ENCODE measurements at regions not wholly inside any gene's neighbourhood (a gene's known extent, or its start where the extent isn't known, plus 50 kb on each side); places are given as distances from the start of the nearest gene placed in this dataset.

DNA sequence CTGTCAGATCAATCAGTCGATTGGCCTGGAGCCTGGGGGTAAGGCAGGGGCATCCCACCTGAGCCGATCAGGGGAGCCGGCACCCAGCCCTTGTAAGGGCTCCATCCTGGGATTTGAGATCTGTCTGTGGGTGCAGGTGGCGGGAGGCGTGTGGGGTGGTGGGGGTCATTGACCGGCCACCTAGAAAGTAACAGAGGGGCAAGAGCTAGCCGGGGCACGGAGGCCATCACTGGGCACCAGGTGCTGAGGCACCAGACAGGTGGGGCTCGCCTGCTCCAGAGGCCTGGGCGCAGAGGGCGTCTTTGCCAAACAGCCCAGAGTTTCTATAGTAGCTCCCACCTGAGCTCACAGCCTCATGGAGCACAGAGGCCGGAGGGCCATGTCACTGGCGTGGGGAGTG is 55.5 kb upstream of the ADGRA1 start:
- Mint-ChIP-seq H3K36me3 (ENCODE audit: low read depth) (no peaks in the 10 kb centered on the region), H3K27ac (ENCODE audit: unreplicated experiment) (no peak overlapping the region), H3K4me3 (ENCODE audit: unreplicated experiment) (no peak overlapping the region), H3K9me3 (ENCODE audit: low read depth) (no peaks in the 10 kb centered on the region), H3K27me3 (ENCODE audit: low read depth) (peaks cover 52% of the 10 kb centered on the region), H3K4me1 (ENCODE audit: low read depth) (no peaks in the 10 kb centered on the region)
- DNase-seq (ENCODE audit: low spot score), result no peak
- TF ChIP-seq, protein P1, sequence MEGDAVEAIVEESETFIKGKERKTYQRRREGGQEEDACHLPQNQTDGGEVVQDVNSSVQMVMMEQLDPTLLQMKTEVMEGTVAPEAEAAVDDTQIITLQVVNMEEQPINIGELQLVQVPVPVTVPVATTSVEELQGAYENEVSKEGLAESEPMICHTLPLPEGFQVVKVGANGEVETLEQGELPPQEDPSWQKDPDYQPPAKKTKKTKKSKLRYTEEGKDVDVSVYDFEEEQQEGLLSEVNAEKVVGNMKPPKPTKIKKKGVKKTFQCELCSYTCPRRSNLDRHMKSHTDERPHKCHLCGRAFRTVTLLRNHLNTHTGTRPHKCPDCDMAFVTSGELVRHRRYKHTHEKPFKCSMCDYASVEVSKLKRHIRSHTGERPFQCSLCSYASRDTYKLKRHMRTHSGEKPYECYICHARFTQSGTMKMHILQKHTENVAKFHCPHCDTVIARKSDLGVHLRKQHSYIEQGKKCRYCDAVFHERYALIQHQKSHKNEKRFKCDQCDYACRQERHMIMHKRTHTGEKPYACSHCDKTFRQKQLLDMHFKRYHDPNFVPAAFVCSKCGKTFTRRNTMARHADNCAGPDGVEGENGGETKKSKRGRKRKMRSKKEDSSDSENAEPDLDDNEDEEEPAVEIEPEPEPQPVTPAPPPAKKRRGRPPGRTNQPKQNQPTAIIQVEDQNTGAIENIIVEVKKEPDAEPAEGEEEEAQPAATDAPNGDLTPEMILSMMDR (IDR thresholded peaks at IDR 0.05), result no peak

DNA sequence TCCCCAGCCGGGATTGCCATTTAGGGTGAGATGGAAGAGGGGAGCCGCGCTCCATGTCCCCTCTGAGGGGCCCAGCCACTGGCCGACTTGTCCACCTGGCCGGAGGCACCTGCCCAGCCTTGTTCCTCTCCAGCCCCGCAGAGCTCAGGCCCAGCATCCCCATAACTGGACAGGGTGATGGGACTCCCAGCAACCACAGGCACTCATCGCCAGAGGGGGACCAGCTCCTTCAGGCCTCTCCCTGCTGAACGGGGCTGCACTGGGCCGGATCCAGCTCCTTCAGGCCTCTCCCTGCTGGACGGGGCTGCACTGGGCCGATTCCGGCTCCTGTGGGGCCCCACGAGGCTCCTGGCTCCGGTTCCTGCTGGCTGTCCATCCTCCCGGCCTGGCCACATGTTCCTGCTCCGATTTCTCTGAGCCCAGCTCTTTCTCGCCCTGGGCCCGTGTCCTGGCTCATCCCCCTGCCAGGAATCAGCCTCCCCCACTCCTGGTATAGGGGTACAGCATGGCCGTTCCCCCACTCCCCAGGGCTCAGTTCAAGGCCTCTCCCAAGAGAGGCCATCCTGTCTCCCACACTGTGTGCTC is 56.1 kb upstream of the ADGRA1 start:
- no peaks in the 10 kb centered on the region for H3K36me3 Mint-ChIP-seq (ENCODE audit: low read depth)
- peaks cover 52% of the 10 kb centered on the region for H3K27me3 Mint-ChIP-seq (ENCODE audit: low read depth)
- TF ChIP-seq, protein P1 (IDR thresholded peaks at IDR 0.05), result no peak
- H3K4me1 Mint-ChIP-seq (ENCODE audit: low read depth), result no peaks in the 10 kb centered on the region
- DNase-seq (ENCODE audit: low spot score), result no peak
- no peak overlapping the region for H3K27ac Mint-ChIP-seq (ENCODE audit: unreplicated experiment)
- H3K9me3 Mint-ChIP-seq (ENCODE audit: low read depth), result no peaks in the 10 kb centered on the region
- H3K4me3 Mint-ChIP-seq (ENCODE audit: unreplicated experiment), result no peak overlapping the region

DNA sequence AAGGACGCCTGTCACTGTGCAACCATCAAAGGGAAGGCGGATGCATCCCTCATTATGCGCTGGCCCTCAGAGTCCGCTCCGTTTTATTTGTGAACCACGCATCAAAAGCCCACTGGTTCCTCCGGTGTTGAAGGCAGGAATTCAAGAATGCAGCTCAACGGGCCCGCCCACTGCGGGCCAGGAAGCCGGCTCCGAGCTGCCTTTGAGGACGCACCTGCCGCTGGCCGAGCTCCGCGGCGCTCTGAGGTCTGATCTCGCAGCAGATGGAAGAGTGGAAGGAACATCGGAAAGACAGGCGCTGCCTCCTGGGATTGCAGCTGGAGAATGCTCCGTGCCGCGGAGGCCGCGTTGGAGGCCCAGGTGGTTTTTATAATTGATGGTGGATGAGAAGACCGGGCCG is 56.9 kb upstream of the ADGRA1 start:
- H3K4me3 Mint-ChIP-seq (ENCODE audit: unreplicated experiment), result no peak overlapping the region
- no peaks in the 10 kb centered on the region for H3K4me1 Mint-ChIP-seq (ENCODE audit: low read depth)
- no peaks in the 10 kb centered on the region for H3K9me3 Mint-ChIP-seq (ENCODE audit: low read depth)
- H3K27ac Mint-ChIP-seq (ENCODE audit: unreplicated experiment), result no peak overlapping the region
- H3K27me3 Mint-ChIP-seq (ENCODE audit: low read depth), result peaks cover 58% of the 10 kb centered on the region
- TF ChIP-seq, protein P1 (IDR thresholded peaks at IDR 0.05), result no peak
- no peak for DNase-seq (ENCODE audit: low spot score)
- no peaks in the 10 kb centered on the region for H3K36me3 Mint-ChIP-seq (ENCODE audit: low read depth)

DNA sequence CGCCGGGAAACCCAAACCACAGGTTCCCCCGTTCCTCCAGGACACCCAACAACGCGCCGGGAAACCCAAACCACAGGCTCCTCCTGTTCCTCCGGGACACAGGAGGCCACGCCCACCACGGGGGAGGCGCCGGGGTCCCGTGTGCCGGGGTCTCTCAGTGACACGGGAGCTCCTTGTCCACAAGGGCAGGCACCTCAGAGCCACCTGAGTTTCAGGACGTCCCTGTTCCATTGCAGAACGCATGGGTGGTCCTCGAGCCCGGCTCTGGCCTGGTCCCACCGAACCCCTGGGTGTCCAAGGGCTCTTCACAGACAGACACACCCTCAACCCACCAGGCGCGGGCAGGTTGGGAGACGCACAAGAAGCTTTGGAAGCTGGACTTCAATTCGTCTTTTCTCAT is 57.6 kb upstream of the ADGRA1 start:
- H3K27me3 Mint-ChIP-seq (ENCODE audit: low read depth), result peaks cover 58% of the 10 kb centered on the region
- H3K9me3 Mint-ChIP-seq (ENCODE audit: low read depth), result no peaks in the 10 kb centered on the region
- DNase-seq (ENCODE audit: low spot score), result no peak
- H3K4me3 Mint-ChIP-seq (ENCODE audit: unreplicated experiment), result no peak overlapping the region
- TF ChIP-seq, protein P1 (IDR thresholded peaks at IDR 0.05), result no peak
- H3K36me3 Mint-ChIP-seq (ENCODE audit: low read depth), result no peaks in the 10 kb centered on the region
- no peaks in the 10 kb centered on the region for H3K4me1 Mint-ChIP-seq (ENCODE audit: low read depth)
- H3K27ac Mint-ChIP-seq (ENCODE audit: unreplicated experiment), result no peak overlapping the region

DNA sequence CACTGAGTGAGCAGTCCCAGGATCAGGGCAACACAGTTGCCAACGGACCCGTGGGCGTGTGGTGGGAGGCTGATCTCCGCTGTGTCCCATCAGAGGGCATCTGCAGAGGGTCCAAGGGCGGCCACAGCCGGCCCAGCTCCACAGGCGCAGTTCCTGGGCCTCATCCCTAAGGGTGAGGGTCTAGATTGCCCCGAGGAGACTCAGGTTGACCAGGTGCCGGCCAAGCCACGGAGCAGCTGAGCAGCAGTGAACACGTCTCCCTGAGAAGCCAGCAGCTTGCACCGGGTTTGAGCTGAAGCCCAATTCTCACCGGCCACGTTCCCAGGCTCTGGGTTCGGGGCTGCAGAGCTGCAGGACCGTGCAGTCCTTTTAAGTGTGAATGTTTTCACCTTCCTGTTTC is 58.8 kb upstream of the ADGRA1 start:
- no peak for DNase-seq (ENCODE audit: low spot score)
- no peaks in the 10 kb centered on the region for H3K36me3 Mint-ChIP-seq (ENCODE audit: low read depth)
- TF ChIP-seq, protein P1 (IDR thresholded peaks at IDR 0.05), result no peak
- H3K4me3 Mint-ChIP-seq (ENCODE audit: unreplicated experiment), result no peak overlapping the region
- H3K27ac Mint-ChIP-seq (ENCODE audit: unreplicated experiment), result no peak overlapping the region
- no peaks in the 10 kb centered on the region for H3K4me1 Mint-ChIP-seq (ENCODE audit: low read depth)
- H3K27me3 Mint-ChIP-seq (ENCODE audit: low read depth), result peaks cover 58% of the 10 kb centered on the region
- no peaks in the 10 kb centered on the region for H3K9me3 Mint-ChIP-seq (ENCODE audit: low read depth)
